Epithelial cell of prostate (primary cell): ENCODE measurements at regions not wholly inside any gene's neighbourhood (a gene's known extent, or its start where the extent isn't known, plus 50 kb on each side); places are given as distances from the start of the nearest gene placed in this dataset.
"Not testable (repeated sequence)": the region's sequence is repeated elsewhere in the genome, so short reads cannot be mapped to it uniquely, and the experiment has no call there.

ENCODE experiments used
- DNase-seq: peaks from one replicate; pipeline ENCODE4 v3.0.0-alpha.2; 2011; ENCODE audit warnings: low read depth, low spot score
- H3K27ac ChIP-seq: fragments of 450-650 bp; 2 replicates; pipeline ENCODE4 v1.5.1; 2017; ENCODE audit warnings: mild to moderate bottlenecking

DNA sequence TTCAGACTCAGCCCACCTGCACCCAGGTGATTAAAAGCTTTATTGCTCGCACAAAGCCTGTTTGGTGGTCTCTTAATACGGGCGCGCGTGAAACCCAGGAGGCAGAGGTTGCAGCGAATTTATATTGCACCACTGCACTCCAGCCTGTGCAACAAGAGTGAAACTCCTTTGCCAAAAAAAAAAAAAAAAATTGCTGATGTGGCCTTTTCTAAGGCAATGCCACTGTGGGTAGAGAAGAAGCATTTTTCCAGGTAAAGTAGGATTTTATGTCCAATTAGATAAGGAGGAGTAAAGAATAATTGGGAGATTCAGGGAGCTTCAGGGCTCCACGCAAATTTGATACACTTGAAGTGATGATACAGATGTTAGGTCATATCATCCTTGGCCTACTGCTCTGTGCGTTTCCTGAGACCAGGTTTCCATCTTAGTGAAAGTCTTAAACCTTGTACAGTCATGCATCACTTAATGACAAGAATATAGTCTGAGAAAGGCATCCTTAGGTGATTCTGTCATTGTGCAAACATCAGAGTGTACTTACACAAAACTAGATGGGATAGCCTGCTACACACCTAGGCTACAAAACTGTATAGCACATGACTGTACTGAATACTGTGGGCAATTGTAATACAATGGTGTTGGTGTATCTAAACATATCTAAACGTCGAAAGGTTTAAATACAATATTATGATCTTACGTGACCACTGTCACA lies 150.9 kb downstream of the SPRY2 start:
- no peak for DNase-seq
- H3K27ac ChIP-seq, result no peak overlapping the region

GRCh38 chr13:80180740-80181355 lies 160.1 kb downstream of the SPRY2 start:
- no peak for DNase-seq
- no peak overlapping the region for H3K27ac ChIP-seq

- no peak for DNase-seq
- H3K27ac ChIP-seq, result no peak overlapping the region
Measured at GRCh38 chr13:80177327-80177726, 163.6 kb downstream of the SPRY2 start.

DNA sequence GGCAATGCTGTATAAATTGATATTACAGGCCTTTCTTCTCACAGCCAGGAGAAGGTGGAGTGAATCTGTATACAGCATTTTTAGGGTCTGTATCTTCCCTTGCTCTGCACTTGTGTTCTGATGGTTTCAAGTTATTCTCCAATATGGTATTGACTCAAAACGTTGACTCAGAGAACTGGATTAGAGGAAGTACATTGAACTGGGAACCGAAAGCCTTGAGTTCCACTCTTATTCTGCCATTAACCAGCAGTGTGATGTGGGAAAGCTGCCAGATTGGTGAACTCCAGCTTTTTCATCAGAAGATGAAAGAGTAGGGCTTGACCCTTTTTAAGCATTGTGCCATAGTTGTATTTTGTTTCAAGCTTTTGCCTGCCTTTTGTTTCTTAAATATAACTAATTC lies 167.7 kb downstream of the SPRY2 start:
- DNase-seq, result no peak
- H3K27ac ChIP-seq, result no peak overlapping the region

- DNase-seq, result no peak
- H3K27ac ChIP-seq, result no peak overlapping the region
Measured at GRCh38 chr13:80171096-80171495, 169.8 kb downstream of the SPRY2 start.

GRCh38 chr13:80168089-80168850 lies 172.7 kb downstream of the SPRY2 start:
- no peak overlapping the region for H3K27ac ChIP-seq
- no peak for DNase-seq

GRCh38 chr13:80166352-80166751 lies 174.6 kb downstream of the SPRY2 start:
- no peak overlapping the region for H3K27ac ChIP-seq
- DNase-seq, result no peak

GRCh38 chr13:80164462-80164861 lies 176.5 kb downstream of the SPRY2 start:
- no peak for DNase-seq
- H3K27ac ChIP-seq, result no peak overlapping the region

- DNase-seq, result no peak
- H3K27ac ChIP-seq, result no peak overlapping the region
Measured at GRCh38 chr13:80161896-80162295, 179.0 kb downstream of the SPRY2 start.

GRCh38 chr13:80161219-80161618 lies 179.7 kb downstream of the SPRY2 start:
- no peak for DNase-seq
- no peak overlapping the region for H3K27ac ChIP-seq

DNA sequence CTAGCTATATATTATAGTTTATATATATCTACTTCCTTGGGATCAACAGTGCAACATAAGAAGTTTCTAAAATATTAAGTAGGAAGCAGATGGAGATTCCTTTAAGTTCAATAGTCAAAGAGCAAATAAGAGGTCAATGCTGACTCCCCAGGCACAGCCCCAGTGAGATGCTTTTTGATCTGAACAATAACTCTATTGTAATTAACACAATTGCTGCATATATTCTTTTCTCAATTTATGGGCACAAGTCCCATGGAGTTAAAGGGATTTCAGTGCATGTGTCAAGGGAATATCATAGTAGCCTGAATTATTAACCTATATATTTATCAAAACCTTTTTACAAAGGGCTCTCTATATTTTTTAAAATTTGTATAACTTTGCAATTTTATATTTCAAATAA lies 180.8 kb downstream of the SPRY2 start:
- no peak overlapping the region for H3K27ac ChIP-seq
- DNase-seq, result no peak

DNA sequence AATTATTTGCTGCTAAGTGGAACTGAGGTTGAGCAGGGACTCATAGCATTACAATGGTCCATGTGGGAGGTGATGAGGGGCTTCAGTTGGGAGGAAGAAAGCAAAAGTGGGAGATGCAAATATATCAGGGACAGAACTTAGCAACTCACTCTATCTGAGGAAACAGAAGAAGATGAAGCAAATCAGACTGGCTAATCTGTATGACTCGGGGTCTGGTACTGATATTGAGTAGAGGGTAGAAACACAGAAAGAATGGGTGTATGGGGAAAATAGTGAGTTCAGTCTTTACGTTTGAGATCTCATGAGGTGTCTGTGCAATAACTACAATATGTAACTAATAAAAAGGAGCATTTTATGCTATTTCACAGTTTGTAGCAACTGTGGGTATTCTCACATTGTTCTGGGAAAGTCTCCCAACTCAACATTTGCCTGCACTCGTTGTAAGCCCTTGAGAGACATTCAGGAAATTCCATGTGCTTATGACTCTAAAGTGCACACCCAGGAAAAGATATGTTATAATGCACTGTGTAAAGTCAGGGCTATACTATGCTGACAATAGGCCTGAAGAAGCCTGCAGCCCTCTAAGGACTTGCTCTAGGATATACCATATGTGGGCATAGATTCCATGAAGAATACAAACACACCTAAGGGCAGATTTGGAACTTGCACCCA lies 183.5 kb downstream of the SPRY2 start:
- no peak overlapping the region for H3K27ac ChIP-seq
- DNase-seq, result no peak

DNA sequence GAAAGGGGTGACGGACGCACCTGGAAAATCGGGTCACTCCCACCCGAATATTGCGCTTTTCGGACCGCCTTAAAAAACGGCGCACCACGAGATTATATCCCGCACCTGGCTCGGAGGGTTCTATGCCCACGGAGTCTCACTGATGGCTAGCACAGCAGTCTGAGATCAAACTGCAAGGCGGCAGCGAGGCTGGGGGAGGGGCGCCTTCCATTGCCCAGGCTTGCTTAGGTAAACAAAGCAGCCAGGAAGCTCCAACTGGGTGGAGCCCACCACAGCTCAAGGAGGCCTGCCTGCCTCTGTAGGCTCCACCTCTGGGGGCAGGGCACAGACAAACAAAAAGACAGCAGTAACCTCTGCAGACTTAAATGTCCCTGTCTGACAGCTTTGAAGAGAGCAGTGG lies 188.8 kb downstream of the SPRY2 start:
- DNase-seq, H3K27ac ChIP-seq: not testable (repeated sequence)

DNA sequence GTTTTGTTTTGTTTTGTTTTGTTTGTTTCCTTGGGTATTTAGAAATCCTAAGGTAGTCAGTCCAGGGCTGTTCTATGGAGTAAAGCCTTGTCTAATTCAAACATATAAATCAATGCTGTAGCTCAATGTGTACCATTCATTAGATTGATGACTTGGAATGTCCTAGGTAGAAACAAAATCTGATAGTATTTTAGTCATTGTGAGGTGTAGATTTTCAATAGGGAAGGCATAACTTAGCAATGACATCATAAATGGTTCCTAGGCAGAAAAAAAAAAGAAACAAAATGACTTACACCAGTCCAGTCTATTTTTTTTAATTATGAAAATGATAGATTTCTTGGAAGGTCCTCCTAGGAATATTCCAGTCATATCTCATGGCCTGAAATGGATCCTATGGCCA lies 189.9 kb downstream of the SPRY2 start:
- peak; percentile 8 for DNase-seq
- no peak overlapping the region for H3K27ac ChIP-seq

DNA sequence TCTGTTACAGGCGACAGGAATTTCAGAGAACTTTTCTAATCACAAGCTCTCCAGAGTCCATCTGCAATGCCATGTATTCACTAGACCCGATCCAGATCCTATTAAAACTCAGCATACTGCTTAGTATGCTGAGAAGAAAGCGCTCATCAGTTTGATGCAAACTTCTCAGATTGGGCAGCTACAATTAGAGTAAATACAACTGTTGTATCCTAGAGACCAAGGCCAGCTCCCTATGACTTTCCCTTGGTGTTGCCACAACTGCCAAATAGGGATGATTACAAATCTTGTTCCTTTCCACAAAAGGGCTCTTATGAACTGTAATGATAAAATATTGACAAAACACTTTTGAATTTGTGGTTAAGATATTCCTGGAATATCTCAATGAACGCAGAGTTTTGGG lies 191.2 kb downstream of the SPRY2 start:
- DNase-seq, result no peak
- H3K27ac ChIP-seq, result no peak overlapping the region

DNA sequence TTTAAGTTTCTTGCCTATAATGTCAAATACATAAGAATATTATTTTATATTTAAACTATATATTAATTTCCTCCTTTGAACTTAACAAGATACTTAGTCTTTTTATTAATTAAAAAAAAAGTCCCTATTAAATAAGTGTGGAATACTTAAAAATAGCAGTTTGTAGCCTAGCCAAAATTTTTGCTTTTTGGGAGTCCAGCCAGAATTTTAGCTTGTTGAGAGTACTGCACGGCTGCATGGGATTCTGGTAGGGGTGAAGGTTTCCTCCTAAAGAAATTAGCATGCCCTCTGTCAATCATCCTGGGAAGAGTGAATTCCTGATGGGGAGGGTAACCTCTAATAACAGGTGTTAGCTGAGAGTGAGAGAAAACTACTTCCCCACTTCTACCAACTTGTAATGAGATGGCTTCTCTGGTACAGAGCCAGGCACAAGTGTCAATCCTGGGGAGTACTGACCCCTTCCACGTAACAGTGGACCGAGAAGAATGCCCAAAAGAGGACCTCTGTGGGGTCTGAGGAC lies 195.7 kb downstream of the SPRY2 start:
- DNase-seq, result no peak
- H3K27ac ChIP-seq, result no peak overlapping the region

GRCh38 chr13:80144493-80144892 lies 196.4 kb downstream of the SPRY2 start:
- DNase-seq, result no peak
- no peak overlapping the region for H3K27ac ChIP-seq

DNA sequence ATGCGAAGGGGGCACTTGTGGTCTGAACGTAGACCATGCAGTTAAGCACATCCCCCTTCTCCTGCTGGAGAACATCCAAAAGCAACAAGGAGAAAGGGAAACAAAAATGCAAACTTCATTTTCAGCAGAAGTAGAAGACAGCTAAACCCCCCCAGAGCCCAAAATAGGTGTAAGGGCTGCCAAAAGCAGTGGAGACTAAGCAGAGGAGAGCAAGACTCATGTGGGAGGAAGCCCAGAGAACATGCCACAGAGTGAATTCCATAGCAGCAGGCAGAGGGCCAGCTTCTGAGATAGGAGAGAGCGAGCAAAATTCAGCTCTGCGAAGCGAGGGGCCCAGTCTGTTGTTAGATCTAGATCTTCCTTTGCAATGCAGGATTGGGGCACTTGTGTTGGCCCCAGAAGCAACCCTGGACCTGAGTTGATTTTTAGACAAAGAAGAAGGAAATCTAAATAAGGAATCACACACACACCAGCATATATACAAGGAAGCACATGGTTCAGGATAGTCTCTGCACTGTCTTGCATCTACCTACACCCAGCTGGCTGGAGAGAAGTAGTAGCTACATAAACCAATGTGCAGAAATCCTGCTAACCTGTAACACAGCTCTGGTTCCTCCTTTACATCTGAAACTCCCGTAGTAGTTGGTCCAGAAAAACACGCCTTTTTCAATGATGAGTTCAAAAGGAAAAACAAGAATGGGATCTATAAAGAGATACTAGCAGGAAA lies 199.6 kb downstream of the SPRY2 start:
- H3K27ac ChIP-seq, result no peak overlapping the region
- DNase-seq, result no peak

GRCh38 chr13:80140685-80141084 lies 200.2 kb downstream of the SPRY2 start:
- no peak for DNase-seq
- no peak overlapping the region for H3K27ac ChIP-seq

GRCh38 chr13:80139196-80139595 lies 201.7 kb downstream of the SPRY2 start:
- no peak for DNase-seq

More at GRCh38 chr13:80139196-80139595, 201.7 kb downstream of the SPRY2 start:
- no peak overlapping the region for H3K27ac ChIP-seq
